ENCODE measurements at regions not wholly inside any gene's neighbourhood (a gene's known extent, or its start where the extent isn't known, plus 50 kb on each side); places are given as distances from the start of the nearest gene placed in this dataset.

GRCh38 chr1:238018214-238018613 lies 127.5 kb upstream of the ZP4 start:
- H3K4me3 ChIP-seq (ENCODE audit: low read depth in 1 of 2, low read length in 2 of 2), result no peak overlapping the region
- H3K27ac ChIP-seq (ENCODE audit: low read depth, low read length), result no peak overlapping the region
- no peaks in the 10 kb centered on the region for H3K27me3 ChIP-seq (ENCODE audit: control insufficient read depth in 1 of 2, insufficient read depth in 2 of 2, low read length in 2 of 2)
- H3K9ac ChIP-seq (ENCODE audit: low read depth in 1 of 2, low read length in 2 of 2), result no peak overlapping the region
- H3K4me1 ChIP-seq (ENCODE audit: control insufficient read depth in 1 of 2, insufficient read depth in 2 of 2, low read length in 2 of 2), result no peaks in the 10 kb centered on the region
- no peaks in the 10 kb centered on the region for H3K9me3 ChIP-seq (ENCODE audit: control insufficient read depth in 1 of 2, low read length in 2 of 2)
- no peaks in the 10 kb centered on the region for H3K36me3 ChIP-seq (ENCODE audit: control insufficient read depth in 1 of 2, insufficient read depth in 2 of 2, low read length in 2 of 2)

DNA sequence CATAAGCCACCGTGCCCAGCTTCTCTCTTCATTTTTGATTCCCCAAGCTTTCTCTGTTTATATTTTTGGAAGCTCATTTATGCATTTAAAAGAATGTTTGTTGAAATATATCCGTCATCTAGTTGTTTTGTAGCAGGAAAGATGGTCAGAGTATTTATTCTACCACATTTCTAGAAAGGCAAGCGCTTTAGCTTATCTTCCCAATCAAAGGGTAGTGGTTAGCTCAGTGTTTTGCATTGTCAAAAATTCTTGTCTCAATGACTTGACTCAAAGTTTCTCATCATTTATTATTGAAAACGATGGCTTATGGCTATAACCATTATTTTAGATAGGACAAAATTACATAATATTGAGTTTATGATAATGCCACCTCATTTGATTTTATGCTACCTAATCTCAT lies 116.1 kb upstream of the ZP4 start:
- no peaks in the 10 kb centered on the region for H3K27me3 ChIP-seq (ENCODE audit: control insufficient read depth in 1 of 2, insufficient read depth in 2 of 2, low read length in 2 of 2)
- no peak overlapping the region for H3K9ac ChIP-seq (ENCODE audit: low read depth in 1 of 2, low read length in 2 of 2)
- H3K27ac ChIP-seq (ENCODE audit: low read depth, low read length), result no peak overlapping the region
- H3K4me1 ChIP-seq (ENCODE audit: control insufficient read depth in 1 of 2, insufficient read depth in 2 of 2, low read length in 2 of 2), result no peaks in the 10 kb centered on the region
- H3K36me3 ChIP-seq (ENCODE audit: control insufficient read depth in 1 of 2, insufficient read depth in 2 of 2, low read length in 2 of 2), result no peaks in the 10 kb centered on the region
- H3K9me3 ChIP-seq (ENCODE audit: control insufficient read depth in 1 of 2, low read length in 2 of 2), result no peaks in the 10 kb centered on the region
- no peak overlapping the region for H3K4me3 ChIP-seq (ENCODE audit: low read depth in 1 of 2, low read length in 2 of 2)

- H3K4me3 ChIP-seq (ENCODE audit: low read depth in 1 of 2, low read length in 2 of 2), result no peak overlapping the region
- no peaks in the 10 kb centered on the region for H3K4me1 ChIP-seq (ENCODE audit: control insufficient read depth in 1 of 2, insufficient read depth in 2 of 2, low read length in 2 of 2)
- no peaks in the 10 kb centered on the region for H3K9me3 ChIP-seq (ENCODE audit: control insufficient read depth in 1 of 2, low read length in 2 of 2)
- no peaks in the 10 kb centered on the region for H3K36me3 ChIP-seq (ENCODE audit: control insufficient read depth in 1 of 2, insufficient read depth in 2 of 2, low read length in 2 of 2)
- H3K27me3 ChIP-seq (ENCODE audit: control insufficient read depth in 1 of 2, insufficient read depth in 2 of 2, low read length in 2 of 2), result no peaks in the 10 kb centered on the region
- H3K9ac ChIP-seq (ENCODE audit: low read depth in 1 of 2, low read length in 2 of 2), result no peak overlapping the region
- no peak overlapping the region for H3K27ac ChIP-seq (ENCODE audit: low read depth, low read length)
These were observed 114.4 kb upstream of the ZP4 start for GRCh38 chr1:238005116-238005515.

DNA sequence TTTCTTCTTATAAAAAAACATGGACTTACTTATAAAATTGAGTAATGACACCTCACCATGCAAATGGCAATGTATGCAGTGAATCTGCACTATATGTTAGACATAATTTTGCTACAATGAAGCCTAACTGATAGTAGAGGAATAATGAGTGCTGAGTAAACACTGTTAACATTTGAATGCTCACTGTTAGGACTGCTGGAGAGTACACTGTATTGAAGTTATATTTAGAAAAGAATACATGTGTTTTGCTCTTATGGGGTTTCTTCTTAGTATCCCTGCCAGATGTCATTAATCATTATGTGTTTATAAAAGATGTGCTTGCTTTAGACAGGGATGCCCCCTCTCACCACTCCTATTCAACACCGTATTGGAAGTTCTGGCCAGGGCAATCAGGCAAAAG lies 111.1 kb upstream of the ZP4 start:
- Histone ChIP-seq H3K9me3 (ENCODE audit: control insufficient read depth in 1 of 2, low read length in 2 of 2) (no peaks in the 10 kb centered on the region), H3K4me1 (ENCODE audit: control insufficient read depth in 1 of 2, insufficient read depth in 2 of 2, low read length in 2 of 2) (no peaks in the 10 kb centered on the region), H3K4me3 (ENCODE audit: low read depth in 1 of 2, low read length in 2 of 2) (no peak overlapping the region), H3K27ac (ENCODE audit: low read depth, low read length) (no peak overlapping the region), H3K27me3 (ENCODE audit: control insufficient read depth in 1 of 2, insufficient read depth in 2 of 2, low read length in 2 of 2) (no peaks in the 10 kb centered on the region), H3K9ac (ENCODE audit: low read depth in 1 of 2, low read length in 2 of 2) (no peak overlapping the region), H3K36me3 (ENCODE audit: control insufficient read depth in 1 of 2, insufficient read depth in 2 of 2, low read length in 2 of 2) (no peaks in the 10 kb centered on the region)

DNA sequence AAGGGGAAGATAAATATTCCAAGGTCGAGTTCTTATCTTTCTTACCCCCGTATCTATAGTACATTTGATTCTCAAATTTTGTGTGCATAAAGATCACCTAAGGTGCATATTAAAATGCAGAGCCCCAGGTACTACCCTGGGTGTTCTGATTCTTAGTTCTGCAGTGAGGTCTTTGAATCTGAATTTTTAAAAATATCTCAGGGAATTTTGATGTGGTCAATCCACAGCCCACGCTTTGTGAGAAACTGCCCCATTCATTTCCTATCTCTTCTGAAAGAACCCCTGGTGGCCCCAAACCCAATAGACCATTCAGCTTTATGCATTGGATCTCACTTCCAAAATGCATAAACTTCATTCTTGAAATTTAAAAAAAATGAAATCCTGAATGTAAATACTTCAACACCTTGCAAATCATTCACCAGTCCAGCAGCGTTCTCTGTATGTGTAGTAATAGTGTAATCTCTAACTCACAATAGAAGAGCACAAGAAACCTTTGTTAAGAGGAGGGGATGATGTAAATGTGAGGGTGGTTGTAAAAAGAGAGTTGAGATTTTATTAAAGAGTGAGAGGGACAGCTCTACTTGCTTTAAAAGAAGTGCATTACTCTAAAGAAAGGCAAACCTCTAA lies 108.8 kb upstream of the ZP4 start:
- Histone ChIP-seq H3K36me3 (ENCODE audit: control insufficient read depth in 1 of 2, insufficient read depth in 2 of 2, low read length in 2 of 2) (no peaks in the 10 kb centered on the region), H3K9me3 (ENCODE audit: control insufficient read depth in 1 of 2, low read length in 2 of 2) (no peaks in the 10 kb centered on the region), H3K27ac (ENCODE audit: low read depth, low read length) (no peak overlapping the region), H3K4me1 (ENCODE audit: control insufficient read depth in 1 of 2, insufficient read depth in 2 of 2, low read length in 2 of 2) (no peaks in the 10 kb centered on the region), H3K4me3 (ENCODE audit: low read depth in 1 of 2, low read length in 2 of 2) (no peak overlapping the region), H3K9ac (ENCODE audit: low read depth in 1 of 2, low read length in 2 of 2) (no peak overlapping the region), H3K27me3 (ENCODE audit: control insufficient read depth in 1 of 2, insufficient read depth in 2 of 2, low read length in 2 of 2) (no peaks in the 10 kb centered on the region)

- H3K9ac ChIP-seq (ENCODE audit: low read depth in 1 of 2, low read length in 2 of 2), result no peak overlapping the region
- no peaks in the 10 kb centered on the region for H3K4me1 ChIP-seq (ENCODE audit: control insufficient read depth in 1 of 2, insufficient read depth in 2 of 2, low read length in 2 of 2)
- no peak overlapping the region for H3K27ac ChIP-seq (ENCODE audit: low read depth, low read length)
- H3K9me3 ChIP-seq (ENCODE audit: control insufficient read depth in 1 of 2, low read length in 2 of 2), result no peaks in the 10 kb centered on the region
- no peak overlapping the region for H3K4me3 ChIP-seq (ENCODE audit: low read depth in 1 of 2, low read length in 2 of 2)
- H3K36me3 ChIP-seq (ENCODE audit: control insufficient read depth in 1 of 2, insufficient read depth in 2 of 2, low read length in 2 of 2), result no peaks in the 10 kb centered on the region
- H3K27me3 ChIP-seq (ENCODE audit: control insufficient read depth in 1 of 2, insufficient read depth in 2 of 2, low read length in 2 of 2), result no peaks in the 10 kb centered on the region
These were observed 107.9 kb upstream of the ZP4 start for GRCh38 chr1:237998581-237998980.

DNA sequence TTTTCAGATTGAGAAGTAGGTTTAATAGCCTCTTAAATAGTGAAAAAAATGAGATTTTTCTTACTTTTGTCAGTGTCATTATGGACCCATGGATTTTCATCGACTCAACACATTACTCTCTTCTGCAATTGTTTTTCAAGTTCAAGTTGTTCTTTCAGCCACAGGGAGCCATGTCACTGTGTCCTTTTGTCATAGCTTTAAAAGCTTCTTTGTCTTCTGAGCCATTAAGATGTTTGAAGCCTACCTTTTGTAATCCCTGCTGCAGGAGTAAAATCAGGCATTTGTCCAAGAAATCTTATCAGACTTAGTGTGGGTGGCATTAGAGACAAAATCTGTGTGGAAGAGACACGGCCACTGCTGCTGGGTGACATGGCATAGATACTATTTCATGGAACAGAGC lies 92.8 kb upstream of the ZP4 start:
- Histone ChIP-seq H3K4me1 (ENCODE audit: control insufficient read depth in 1 of 2, insufficient read depth in 2 of 2, low read length in 2 of 2) (no peaks in the 10 kb centered on the region), H3K27ac (ENCODE audit: low read depth, low read length) (no peak overlapping the region), H3K9ac (ENCODE audit: low read depth in 1 of 2, low read length in 2 of 2) (no peak overlapping the region), H3K9me3 (ENCODE audit: control insufficient read depth in 1 of 2, low read length in 2 of 2) (no peaks in the 10 kb centered on the region), H3K36me3 (ENCODE audit: control insufficient read depth in 1 of 2, insufficient read depth in 2 of 2, low read length in 2 of 2) (no peaks in the 10 kb centered on the region), H3K27me3 (ENCODE audit: control insufficient read depth in 1 of 2, insufficient read depth in 2 of 2, low read length in 2 of 2) (no peaks in the 10 kb centered on the region), H3K4me3 (ENCODE audit: low read depth in 1 of 2, low read length in 2 of 2) (no peak overlapping the region)

- H3K27me3 ChIP-seq (ENCODE audit: control insufficient read depth in 1 of 2, insufficient read depth in 2 of 2, low read length in 2 of 2), result no peaks in the 10 kb centered on the region
- H3K4me1 ChIP-seq (ENCODE audit: control insufficient read depth in 1 of 2, insufficient read depth in 2 of 2, low read length in 2 of 2), result no peaks in the 10 kb centered on the region
- no peak overlapping the region for H3K4me3 ChIP-seq (ENCODE audit: low read depth in 1 of 2, low read length in 2 of 2)
- H3K9me3 ChIP-seq (ENCODE audit: control insufficient read depth in 1 of 2, low read length in 2 of 2), result no peaks in the 10 kb centered on the region
- H3K27ac ChIP-seq (ENCODE audit: low read depth, low read length), result no peak overlapping the region
- no peak overlapping the region for H3K9ac ChIP-seq (ENCODE audit: low read depth in 1 of 2, low read length in 2 of 2)
- no peaks in the 10 kb centered on the region for H3K36me3 ChIP-seq (ENCODE audit: control insufficient read depth in 1 of 2, insufficient read depth in 2 of 2, low read length in 2 of 2)
These were observed 90.5 kb upstream of the ZP4 start for GRCh38 chr1:237981223-237981622.

- H3K4me1 ChIP-seq (ENCODE audit: control insufficient read depth in 1 of 2, insufficient read depth in 2 of 2, low read length in 2 of 2), result no peaks in the 10 kb centered on the region
- no peak overlapping the region for H3K9ac ChIP-seq (ENCODE audit: low read depth in 1 of 2, low read length in 2 of 2)
- no peaks in the 10 kb centered on the region for H3K27me3 ChIP-seq (ENCODE audit: control insufficient read depth in 1 of 2, insufficient read depth in 2 of 2, low read length in 2 of 2)
- no peak overlapping the region for H3K27ac ChIP-seq (ENCODE audit: low read depth, low read length)
- H3K9me3 ChIP-seq (ENCODE audit: control insufficient read depth in 1 of 2, low read length in 2 of 2), result no peaks in the 10 kb centered on the region
- H3K4me3 ChIP-seq (ENCODE audit: low read depth in 1 of 2, low read length in 2 of 2), result no peak overlapping the region
- H3K36me3 ChIP-seq (ENCODE audit: control insufficient read depth in 1 of 2, insufficient read depth in 2 of 2, low read length in 2 of 2), result no peaks in the 10 kb centered on the region
These were observed 85.6 kb upstream of the ZP4 start for GRCh38 chr1:237976331-237976730.

GRCh38 chr1:237975903-237976302 lies 85.2 kb upstream of the ZP4 start:
- Histone ChIP-seq H3K4me1 (ENCODE audit: control insufficient read depth in 1 of 2, insufficient read depth in 2 of 2, low read length in 2 of 2) (no peaks in the 10 kb centered on the region), H3K27ac (ENCODE audit: low read depth, low read length) (no peak overlapping the region), H3K27me3 (ENCODE audit: control insufficient read depth in 1 of 2, insufficient read depth in 2 of 2, low read length in 2 of 2) (no peaks in the 10 kb centered on the region), H3K9ac (ENCODE audit: low read depth in 1 of 2, low read length in 2 of 2) (no peak overlapping the region), H3K4me3 (ENCODE audit: low read depth in 1 of 2, low read length in 2 of 2) (no peak overlapping the region), H3K36me3 (ENCODE audit: control insufficient read depth in 1 of 2, insufficient read depth in 2 of 2, low read length in 2 of 2) (no peaks in the 10 kb centered on the region), H3K9me3 (ENCODE audit: control insufficient read depth in 1 of 2, low read length in 2 of 2) (no peaks in the 10 kb centered on the region)

DNA sequence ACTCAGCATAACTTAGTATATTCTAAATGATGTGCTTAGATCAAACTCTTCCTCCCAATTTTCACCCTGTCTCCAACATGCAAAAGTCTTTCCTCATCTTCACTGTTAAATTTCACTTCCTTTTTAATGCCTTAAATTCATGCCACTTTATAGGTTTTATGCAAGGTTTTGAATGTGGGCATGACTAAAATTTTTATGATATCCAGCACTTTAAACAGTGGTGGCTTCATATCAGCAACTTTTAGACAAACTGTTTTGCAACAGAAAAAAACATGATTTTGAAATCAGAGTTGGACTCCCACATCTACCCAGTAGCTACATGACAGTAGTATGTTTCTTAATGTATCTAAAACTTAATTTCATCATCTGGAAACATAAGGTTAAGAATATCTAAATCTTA lies 84.7 kb upstream of the ZP4 start:
- Histone ChIP-seq H3K27me3 (ENCODE audit: control insufficient read depth in 1 of 2, insufficient read depth in 2 of 2, low read length in 2 of 2) (no peaks in the 10 kb centered on the region), H3K36me3 (ENCODE audit: control insufficient read depth in 1 of 2, insufficient read depth in 2 of 2, low read length in 2 of 2) (no peaks in the 10 kb centered on the region), H3K9ac (ENCODE audit: low read depth in 1 of 2, low read length in 2 of 2) (no peak overlapping the region), H3K9me3 (ENCODE audit: control insufficient read depth in 1 of 2, low read length in 2 of 2) (no peaks in the 10 kb centered on the region), H3K27ac (ENCODE audit: low read depth, low read length) (no peak overlapping the region), H3K4me3 (ENCODE audit: low read depth in 1 of 2, low read length in 2 of 2) (no peak overlapping the region), H3K4me1 (ENCODE audit: control insufficient read depth in 1 of 2, insufficient read depth in 2 of 2, low read length in 2 of 2) (no peaks in the 10 kb centered on the region)
